ENCODE measurements at regions not wholly inside any gene's neighbourhood (a gene's known extent, or its start where the extent isn't known, plus 50 kb on each side); places are given as distances from the start of the nearest gene placed in this dataset.

GRCh38 chr7:46486256-46487206 is 565.5 kb upstream of the IGFBP3 start:
- CTCF ChIA-PET: interaction anchor here (0.7 to 3.3 kb wide), 3 partner anchors 8 to 85 kb away, joined by 3 to 12 read pairs (median 4); no protein-coding TSS in a partner anchor
- POLR2A ChIA-PET: no interaction called here
- H3K36me3 ChIP-seq (ENCODE audit: control insufficient read depth, insufficient read depth, low read length): no peaks in the 10 kb centered on the region

GRCh38 chr7:46485481-46486065 is 564.5 kb upstream of the IGFBP3 start:
- no peaks in the 10 kb centered on the region for H3K36me3 ChIP-seq (ENCODE audit: control insufficient read depth, insufficient read depth, low read length)
- no peak overlapping the region for H3K4me3 ChIP-seq (ENCODE audit: low read depth, low read length)
- DNase-seq (ENCODE audit: low read depth): no peak
- ChIA-PET CTCF (interaction anchor here (0.8 to 3.3 kb wide), 4 partner anchors 7 to 138 kb away, joined by 3 to 12 read pairs (median 5); no protein-coding TSS in a partner anchor), POLR2A (no interaction called here)
- no peaks in the 10 kb centered on the region for H3K27me3 ChIP-seq (ENCODE audit: control insufficient read depth, insufficient read depth, low read length)
- peak; percentile 46 for TF ChIP-seq CTCF (IDR thresholded peaks at IDR 0.05; ENCODE audit: insufficient read depth, low read depth, low read length)

More at GRCh38 chr7:46486256-46487206, 565.5 kb upstream of the IGFBP3 start:
- no peak for TF ChIP-seq CTCF (IDR thresholded peaks at IDR 0.05; ENCODE audit: insufficient read depth, low read depth, low read length)
- H3K4me3 ChIP-seq (ENCODE audit: low read depth, low read length): no peak overlapping the region
- no peaks in the 10 kb centered on the region for H3K27me3 ChIP-seq (ENCODE audit: control insufficient read depth, insufficient read depth, low read length)
- DNase-seq (ENCODE audit: low read depth): peak; percentile 44

GRCh38 chr7:46484906-46485305 is 563.8 kb upstream of the IGFBP3 start:
- TF ChIP-seq CTCF (IDR thresholded peaks at IDR 0.05; ENCODE audit: insufficient read depth, low read depth, low read length): no peak
- no peak for DNase-seq (ENCODE audit: low read depth)
- Histone ChIP-seq H3K36me3 (ENCODE audit: control insufficient read depth, insufficient read depth, low read length) (no peaks in the 10 kb centered on the region), H3K4me3 (ENCODE audit: low read depth, low read length) (no peak overlapping the region), H3K27me3 (ENCODE audit: control insufficient read depth, insufficient read depth, low read length) (no peaks in the 10 kb centered on the region)
- ChIA-PET POLR2A (no interaction called here), CTCF (interaction anchor here (1.1 to 1.8 kb wide), 2 partner anchors 10 to 87 kb away, joined by 4 to 6 read pairs; no protein-coding TSS in a partner anchor)

- no peak for DNase-seq (ENCODE audit: low read depth)
- Histone ChIP-seq H3K36me3 (ENCODE audit: control insufficient read depth, insufficient read depth, low read length) (no peaks in the 10 kb centered on the region), H3K4me3 (ENCODE audit: low read depth, low read length) (no peak overlapping the region), H3K27me3 (ENCODE audit: control insufficient read depth, insufficient read depth, low read length) (no peaks in the 10 kb centered on the region)
- CTCF ChIA-PET: no interaction called here
- no peak for TF ChIP-seq CTCF (IDR thresholded peaks at IDR 0.05; ENCODE audit: insufficient read depth, low read depth, low read length)
- POLR2A ChIA-PET: no interaction called here
Observed at GRCh38 chr7:46480619-46481018, 559.5 kb upstream of the IGFBP3 start.

GRCh38 chr7:46479680-46480079 is 558.6 kb upstream of the IGFBP3 start:
- Histone ChIP-seq H3K27me3 (ENCODE audit: control insufficient read depth, insufficient read depth, low read length) (no peaks in the 10 kb centered on the region), H3K4me3 (ENCODE audit: low read depth, low read length) (no peak overlapping the region), H3K36me3 (ENCODE audit: control insufficient read depth, insufficient read depth, low read length) (no peaks in the 10 kb centered on the region)
- ChIA-PET POLR2A (no interaction called here), CTCF (interaction anchor here (2.9 kb wide), 1 partner anchor 7 kb away, joined by 12 read pairs; no protein-coding TSS in a partner anchor)
- no peak for DNase-seq (ENCODE audit: low read depth)
- TF ChIP-seq CTCF (IDR thresholded peaks at IDR 0.05; ENCODE audit: insufficient read depth, low read depth, low read length): no peak
